Hepatocyte (in vitro differentiated cells): ENCODE measurements at regions not wholly inside any gene's neighbourhood (a gene's known extent, or its start where the extent isn't known, plus 50 kb on each side); places are given as distances from the start of the nearest gene placed in this dataset.

Experiments used
- EZH2 ChIP-seq: fragments of 200-600 bp; sonication (generic); IDR thresholded peaks from 2 replicates; pipeline ENCODE4 v1.6.1; 2016; ENCODE audit warnings: antibody characterized with exemption, mild to moderate bottlenecking, borderline replicate concordance
- EZH2phosphoT487 ChIP-seq: fragments of 200-600 bp; sonication (generic); IDR thresholded peaks from one replicate; pipeline ENCODE4 v1.6.1; 2018; ENCODE audit warnings: antibody characterized with exemption, mild to moderate bottlenecking, low read depth, moderate library complexity; ENCODE audit not compliant: unreplicated experiment, severe bottlenecking
- TF ChIP-seq, protein P1 (sequence below): fragments of 200-600 bp; sonication (generic); IDR thresholded peaks from 2 replicates; pipeline ENCODE4 v1.5.1; 2016; ENCODE audit warnings: antibody characterized with exemption, mild to moderate bottlenecking; ENCODE audit not compliant: poor library complexity

DNA sequence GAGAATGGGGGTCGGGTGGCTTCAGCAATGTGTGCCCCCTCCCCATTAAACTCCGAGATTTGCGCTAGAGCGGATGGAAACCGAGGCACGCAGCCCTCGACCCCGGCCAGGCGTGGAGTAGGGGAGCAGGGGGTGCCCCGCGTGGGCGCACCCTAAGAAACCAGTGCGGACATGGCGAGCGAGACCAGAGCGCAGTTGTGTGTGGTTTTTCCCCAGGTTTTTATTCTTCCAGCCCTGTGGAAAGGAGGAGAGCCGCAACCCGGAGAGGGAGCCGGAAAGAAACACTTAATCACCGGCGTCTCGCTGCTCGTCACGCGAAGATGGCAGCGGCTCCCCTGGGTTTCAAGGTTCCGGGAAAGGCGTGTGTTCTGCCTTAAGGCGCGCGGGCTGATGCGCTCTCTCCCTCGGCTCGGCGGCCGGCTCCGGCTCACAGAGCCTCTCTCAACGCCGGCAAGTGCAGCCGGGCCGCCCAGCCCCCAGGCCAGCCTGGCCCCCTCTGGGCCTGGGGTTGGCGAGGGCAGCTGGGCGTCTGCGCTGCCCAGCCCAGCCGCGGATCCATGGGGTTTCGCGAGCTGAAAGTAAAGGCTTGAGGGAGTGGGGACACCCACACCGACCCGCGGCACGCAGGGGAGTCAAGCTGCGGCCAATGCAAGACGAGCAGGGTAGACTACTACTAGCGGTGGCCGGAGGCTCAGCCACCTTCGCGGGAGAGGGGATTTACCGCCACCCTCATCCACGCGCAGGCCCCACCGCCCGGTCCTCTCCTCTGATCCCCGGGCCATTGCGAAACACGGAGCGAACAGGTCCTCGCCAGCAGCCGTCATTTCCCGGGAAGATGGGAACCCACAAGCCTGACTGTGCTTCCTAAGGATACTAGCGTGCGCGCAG, 74.0 kb upstream of the BCOR start:
- TF ChIP-seq, protein P1, sequence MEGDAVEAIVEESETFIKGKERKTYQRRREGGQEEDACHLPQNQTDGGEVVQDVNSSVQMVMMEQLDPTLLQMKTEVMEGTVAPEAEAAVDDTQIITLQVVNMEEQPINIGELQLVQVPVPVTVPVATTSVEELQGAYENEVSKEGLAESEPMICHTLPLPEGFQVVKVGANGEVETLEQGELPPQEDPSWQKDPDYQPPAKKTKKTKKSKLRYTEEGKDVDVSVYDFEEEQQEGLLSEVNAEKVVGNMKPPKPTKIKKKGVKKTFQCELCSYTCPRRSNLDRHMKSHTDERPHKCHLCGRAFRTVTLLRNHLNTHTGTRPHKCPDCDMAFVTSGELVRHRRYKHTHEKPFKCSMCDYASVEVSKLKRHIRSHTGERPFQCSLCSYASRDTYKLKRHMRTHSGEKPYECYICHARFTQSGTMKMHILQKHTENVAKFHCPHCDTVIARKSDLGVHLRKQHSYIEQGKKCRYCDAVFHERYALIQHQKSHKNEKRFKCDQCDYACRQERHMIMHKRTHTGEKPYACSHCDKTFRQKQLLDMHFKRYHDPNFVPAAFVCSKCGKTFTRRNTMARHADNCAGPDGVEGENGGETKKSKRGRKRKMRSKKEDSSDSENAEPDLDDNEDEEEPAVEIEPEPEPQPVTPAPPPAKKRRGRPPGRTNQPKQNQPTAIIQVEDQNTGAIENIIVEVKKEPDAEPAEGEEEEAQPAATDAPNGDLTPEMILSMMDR, result no peak
- TF ChIP-seq EZH2, result no peak
- no peak for TF ChIP-seq EZH2phosphoT487
